GM23248 (cell line): ENCODE measurements at regions not wholly inside any gene's neighbourhood (a gene's known extent, or its start where the extent isn't known, plus 50 kb on each side); places are given as distances from the start of the nearest gene placed in this dataset.
"Not testable (repeated sequence)": the region's sequence is repeated elsewhere in the genome, so short reads cannot be mapped to it uniquely, and the experiment has no call there.

Source experiments
- DNase-seq: peaks from one replicate; pipeline ENCODE4 v3.0.0-alpha.2; 2015
- H2AFZ ChIP-seq: fragments of 200-600 bp; sonication (generic); 2 replicates; pipeline ENCODE4 v1.6.1; 2016; ENCODE audit warnings: antibody characterized with exemption
- H3F3A ChIP-seq: fragments of 200-600 bp; sonication (generic); 2 replicates; pipeline ENCODE4 v1.6.1; 2016; ENCODE audit warnings: mild to moderate bottlenecking, antibody characterized with exemption, mixed run types; ENCODE audit not compliant: insufficient read depth
- H3K27ac ChIP-seq: fragments of 200-600 bp; sonication (generic); 2 replicates; pipeline ENCODE4 v1.5.1; 2016; ENCODE audit warnings: mild to moderate bottlenecking
- H3K27me3 ChIP-seq: fragments of 200-600 bp; sonication (generic); replicated peaks from 2 replicates; pipeline ENCODE4 v1.6.1; 2016; ENCODE audit warnings: mild to moderate bottlenecking; ENCODE audit not compliant: insufficient read depth
- H3K36me3 ChIP-seq: fragments of 200-600 bp; sonication (generic); 2 replicates; pipeline ENCODE4 v1.6.1; 2016; ENCODE audit warnings: low read depth, mild to moderate bottlenecking
- H3K4me1 ChIP-seq: fragments of 200-600 bp; sonication (generic); 2 replicates; pipeline ENCODE4 v1.6.1; 2016; ENCODE audit warnings: mild to moderate bottlenecking; ENCODE audit not compliant: insufficient read depth
- H3K4me2 ChIP-seq: fragments of 200-600 bp; sonication (generic); one replicate; pipeline ENCODE4 v1.6.1; 2016; ENCODE audit warnings: mild to moderate bottlenecking; ENCODE audit not compliant: unreplicated experiment
- H3K4me3 ChIP-seq: fragments of 200-600 bp; sonication (generic); 2 replicates; pipeline ENCODE4 v1.5.1; 2016; ENCODE audit warnings: mild to moderate bottlenecking
- H3K79me2 ChIP-seq: fragments of 200-600 bp; sonication (generic); 2 replicates; pipeline ENCODE4 v1.6.1; 2016; ENCODE audit warnings: mild to moderate bottlenecking; ENCODE audit not compliant: insufficient read depth
- H3K9ac ChIP-seq: fragments of 200-600 bp; sonication (generic); 2 replicates; pipeline ENCODE4 v1.6.1; 2016; ENCODE audit warnings: mild to moderate bottlenecking
- H3K9me2 ChIP-seq: fragments of 200-600 bp; sonication (generic); 2 replicates; pipeline ENCODE4 v1.6.1; 2016; ENCODE audit warnings: mixed run types, mild to moderate bottlenecking, moderate library complexity; ENCODE audit not compliant: insufficient read depth
- H3K9me3 ChIP-seq: fragments of 200-600 bp; sonication (generic); one replicate; pipeline ENCODE4 v1.6.1; 2017; ENCODE audit warnings: low read depth
- H4K20me1 ChIP-seq: fragments of 200-600 bp; sonication (generic); 2 replicates; pipeline ENCODE4 v1.6.0; 2016; ENCODE audit not compliant: insufficient read depth
- EZH2 ChIP-seq: fragments of 200-600 bp; sonication (generic); IDR thresholded peaks from 2 replicates; pipeline ENCODE4 v1.6.1; 2018; ENCODE audit warnings: antibody characterized with exemption, mild to moderate bottlenecking; ENCODE audit not compliant: insufficient read depth, poor library complexity, severe bottlenecking
- EZH2phosphoT487 ChIP-seq: fragments of 200-600 bp; sonication (generic); IDR thresholded peaks from 2 replicates; pipeline ENCODE4 v1.6.1; 2018; ENCODE audit warnings: antibody characterized with exemption, moderate library complexity, mild to moderate bottlenecking, low read depth; ENCODE audit not compliant: insufficient read depth
- WGBS, 2 experiments: methylation state at CpG; one replicate each; pipeline ENCODE4 v1.1.6; 2015 to 2017; ENCODE audit warnings: low lambda C conversion rate in 2 of 2, low coverage in 1 of 2; ENCODE audit errors: missing lambda C conversion rate in 2 of 2; 5-methylcytosine and 5-hydroxymethylcytosine counted together
- in situ Hi-C: fragments of 300-500 bp; cut with MboI; formaldehyde crosslinking; loops from 2 replicates; pipeline ENCODE4 v1.15.0; 2020

GRCh38 chr2:208595386-208596275 lies 189.0 kb downstream of the PTH2R start:
- no peak overlapping the region for H3K4me2 ChIP-seq
- no peak overlapping the region for H3K9ac ChIP-seq
- H3F3A ChIP-seq, result no peaks in the 10 kb centered on the region
- in situ Hi-C loops, result no loop called here
- no peak overlapping the region for H3K27ac ChIP-seq
- no peaks in the 10 kb centered on the region for H3K27me3 ChIP-seq
- DNase-seq, result no peak
- H4K20me1 ChIP-seq, result no peaks in the 10 kb centered on the region
- WGBS, 2 experiments, result 6% methylated on average over 3 of the region's 3 CpGs
- no peaks in the 10 kb centered on the region for H3K79me2 ChIP-seq
- H3K36me3 ChIP-seq, result no peaks in the 10 kb centered on the region
- no peaks in the 10 kb centered on the region for H3K9me2 ChIP-seq
- no peaks in the 10 kb centered on the region for H3K4me1 ChIP-seq
- TF ChIP-seq EZH2phosphoT487 (no peak), EZH2 (no peak)
- H3K4me3 ChIP-seq, result no peak overlapping the region
- H3K9me3 ChIP-seq, result no peaks in the 10 kb centered on the region
- no peak overlapping the region for H2AFZ ChIP-seq

- Histone ChIP-seq H3K79me2 (no peaks in the 10 kb centered on the region), H3K4me2 (no peak overlapping the region), H3K27me3 (no peaks in the 10 kb centered on the region), H3K4me1 (no peaks in the 10 kb centered on the region), H3K9me3 (no peaks in the 10 kb centered on the region), H3K27ac (no peak overlapping the region), H3K36me3 (no peaks in the 10 kb centered on the region), H3K4me3 (no peak overlapping the region), H3K9me2 (no peaks in the 10 kb centered on the region), H2AFZ (no peak overlapping the region), H4K20me1 (no peaks in the 10 kb centered on the region), H3F3A (no peaks in the 10 kb centered on the region), H3K9ac (no peak overlapping the region)
- no peak for TF ChIP-seq EZH2
- TF ChIP-seq EZH2phosphoT487, result no peak
- in situ Hi-C loops, result no loop called here
- no peak for DNase-seq
- WGBS, 2 experiments, result 26 to 30% methylated on average over 4 of the region's 4 CpGs
Observed at GRCh38 chr2:208607694-208608093, 201.1 kb downstream of the PTH2R start.

DNA sequence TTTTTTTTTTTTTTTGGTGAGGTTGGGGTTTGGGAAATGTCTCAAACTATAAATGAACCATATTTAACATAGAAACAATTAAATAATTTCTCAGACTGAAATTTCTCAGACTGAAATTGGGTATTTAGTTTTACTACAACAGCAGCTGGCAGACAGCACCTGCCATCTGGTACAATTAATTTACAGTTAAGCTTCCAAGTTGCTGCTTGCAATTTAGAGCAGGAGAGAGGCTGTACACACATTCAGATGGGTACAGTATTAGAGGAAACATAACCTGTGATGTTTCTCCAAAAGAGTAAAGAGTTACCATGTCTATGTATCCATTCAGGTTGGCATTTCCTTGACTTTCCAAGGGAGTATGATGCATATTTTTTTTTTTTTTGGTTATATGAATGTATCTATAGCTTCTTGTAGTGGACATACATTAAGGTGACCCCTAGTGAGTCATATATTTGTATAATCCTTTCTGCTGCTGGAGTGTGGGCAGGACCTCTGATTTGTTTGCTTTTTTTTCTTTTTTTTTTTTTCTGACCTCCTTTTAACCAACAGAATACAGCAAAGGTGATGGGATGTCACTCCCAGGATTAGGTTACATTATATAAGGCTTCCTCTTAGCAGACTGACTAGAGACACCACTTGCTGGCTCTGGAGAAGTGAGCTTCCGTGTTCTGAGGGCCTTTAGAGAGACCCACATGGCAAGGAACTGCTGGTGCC lies 201.7 kb downstream of the PTH2R start:
- no peak for TF ChIP-seq EZH2phosphoT487
- 0 to 3% methylated on average over 1 of the region's 1 CpG for WGBS, 2 experiments

DNA sequence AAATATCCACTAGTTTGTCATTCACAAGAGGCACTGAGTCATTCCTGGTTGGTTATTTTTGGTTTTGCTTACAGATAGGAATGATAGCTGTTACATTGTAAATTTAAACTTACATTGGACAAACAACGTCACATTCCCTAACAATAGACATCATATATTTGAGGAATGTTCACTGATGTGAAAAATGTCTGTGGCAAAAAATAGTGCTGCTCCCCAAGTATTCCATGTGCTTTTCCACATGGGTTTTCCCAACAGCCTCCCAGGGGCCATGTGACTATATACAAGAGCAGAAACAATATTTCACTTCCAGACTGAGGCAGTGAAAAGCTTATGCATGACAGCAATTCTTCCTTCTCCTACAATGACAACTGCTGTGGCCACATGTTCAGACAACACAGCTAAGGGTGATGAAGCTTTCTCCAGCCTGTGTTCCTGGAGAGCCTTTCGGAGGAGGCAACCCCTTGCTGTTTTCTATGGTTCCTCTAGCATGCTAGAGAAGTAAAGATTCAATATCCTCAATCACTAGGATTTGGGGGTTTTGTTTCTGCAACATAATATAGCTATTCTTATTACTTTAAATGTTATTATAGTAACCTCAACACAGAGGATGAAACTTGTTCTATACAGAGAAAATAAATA lies 202.7 kb downstream of the PTH2R start:
- Histone ChIP-seq H3K36me3 (no peaks in the 10 kb centered on the region), H3K27ac (no peak overlapping the region), H3K4me2 (no peak overlapping the region), H3K9me3 (no peaks in the 10 kb centered on the region), H3K27me3 (no peaks in the 10 kb centered on the region), H4K20me1 (no peaks in the 10 kb centered on the region), H3K79me2 (no peaks in the 10 kb centered on the region), H2AFZ (no peak overlapping the region), H3K4me1 (no peaks in the 10 kb centered on the region), H3K9ac (no peak overlapping the region), H3K4me3 (no peak overlapping the region), H3F3A (no peaks in the 10 kb centered on the region), H3K9me2 (no peaks in the 10 kb centered on the region)
- no peak for DNase-seq
- in situ Hi-C loops, result no loop called here
- TF ChIP-seq EZH2phosphoT487 (no peak), EZH2 (no peak)
- 3 to 4% methylated on average over 2 of the region's 2 CpGs for WGBS, 2 experiments

More for the DNA sequence above, 201.7 kb downstream of the PTH2R start:
- DNase-seq, result no peak
- no peak overlapping the region for H3K9ac ChIP-seq
- H4K20me1 ChIP-seq, result no peaks in the 10 kb centered on the region
- no peak overlapping the region for H3K4me2 ChIP-seq
- no peaks in the 10 kb centered on the region for H3F3A ChIP-seq
- H3K4me3 ChIP-seq, result no peak overlapping the region
- H3K27me3 ChIP-seq, result no peaks in the 10 kb centered on the region
- in situ Hi-C loops, result no loop called here
- H3K9me2 ChIP-seq, result no peaks in the 10 kb centered on the region
- H3K36me3 ChIP-seq, result no peaks in the 10 kb centered on the region
- no peaks in the 10 kb centered on the region for H3K9me3 ChIP-seq
- no peaks in the 10 kb centered on the region for H3K4me1 ChIP-seq
- no peak overlapping the region for H2AFZ ChIP-seq
- H3K27ac ChIP-seq, result no peak overlapping the region
- no peaks in the 10 kb centered on the region for H3K79me2 ChIP-seq

DNA sequence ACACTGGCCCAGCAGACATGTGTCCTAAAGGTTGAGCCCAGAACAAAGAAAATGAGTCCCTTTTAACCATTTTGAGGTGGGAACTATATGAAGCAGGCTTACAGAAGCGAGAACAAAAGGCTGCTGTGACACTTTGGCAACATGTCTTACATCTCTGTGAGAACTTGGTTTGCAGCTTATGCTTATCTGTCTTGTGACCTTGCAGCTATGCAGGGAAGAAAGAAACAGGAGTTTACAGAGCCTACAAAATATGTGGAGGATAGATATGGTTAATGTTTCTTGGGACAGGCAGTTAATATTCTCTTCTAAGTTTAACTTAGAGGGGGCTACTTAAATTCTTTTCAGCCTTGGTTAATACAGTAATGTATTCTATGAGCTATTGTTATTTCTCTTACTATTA lies 209.1 kb downstream of the PTH2R start:
- 3 to 8% methylated on average over 1 of the region's 1 CpG for WGBS, 2 experiments
- H3K9ac ChIP-seq, H3K4me3 ChIP-seq, H3K9me2 ChIP-seq, H3F3A ChIP-seq, H2AFZ ChIP-seq, H3K4me2 ChIP-seq, H3K4me1 ChIP-seq, H4K20me1 ChIP-seq, H3K9me3 ChIP-seq, H3K79me2 ChIP-seq, in situ Hi-C loops, DNase-seq, H3K36me3 ChIP-seq, H3K27ac ChIP-seq, H3K27me3 ChIP-seq: not testable (repeated sequence)
